Type B pancreatic cell (in vitro differentiated cells): ENCODE measurements at regions not wholly inside any gene's neighbourhood (a gene's known extent, or its start where the extent isn't known, plus 50 kb on each side); places are given as distances from the start of the nearest gene placed in this dataset.

Experiments
- DNase-seq: peaks from one replicate; pipeline ENCODE4 v3.0.0; 2021; ENCODE audit warnings: mixed read lengths; ENCODE audit not compliant: unreplicated experiment; ENCODE audit errors: extremely low spot score
- H3K27ac Mint-ChIP-seq: 2 replicates; pipeline ENCODE4 v1.8.0; 2021; ENCODE audit warnings: mild to moderate bottlenecking, mixed read lengths
- H3K27me3 Mint-ChIP-seq: 2 replicates; pipeline ENCODE4 v1.8.0; 2021; ENCODE audit warnings: mixed read lengths
- H3K36me3 Mint-ChIP-seq: 2 replicates; pipeline ENCODE4 v1.8.0; 2021; ENCODE audit warnings: mixed read lengths
- H3K4me1 Mint-ChIP-seq: one replicate; pipeline ENCODE4 v1.8.0; 2021; ENCODE audit warnings: mixed read lengths; ENCODE audit not compliant: unreplicated experiment
- H3K4me3 Mint-ChIP-seq: 2 replicates; pipeline ENCODE4 v1.8.0; 2021; ENCODE audit warnings: mild to moderate bottlenecking, mixed read lengths
- H3K9me3 Mint-ChIP-seq: 2 replicates; pipeline ENCODE4 v1.8.0; 2021; ENCODE audit warnings: mixed read lengths
- TF ChIP-seq, protein P1 (sequence below): fragments of 200-600 bp; sonication (generic); conservative IDR thresholded peaks from 2 replicates; pipeline ENCODE4 v1.5.0; 2021; ENCODE audit warnings: antibody characterized with exemption, mild to moderate bottlenecking

DNA sequence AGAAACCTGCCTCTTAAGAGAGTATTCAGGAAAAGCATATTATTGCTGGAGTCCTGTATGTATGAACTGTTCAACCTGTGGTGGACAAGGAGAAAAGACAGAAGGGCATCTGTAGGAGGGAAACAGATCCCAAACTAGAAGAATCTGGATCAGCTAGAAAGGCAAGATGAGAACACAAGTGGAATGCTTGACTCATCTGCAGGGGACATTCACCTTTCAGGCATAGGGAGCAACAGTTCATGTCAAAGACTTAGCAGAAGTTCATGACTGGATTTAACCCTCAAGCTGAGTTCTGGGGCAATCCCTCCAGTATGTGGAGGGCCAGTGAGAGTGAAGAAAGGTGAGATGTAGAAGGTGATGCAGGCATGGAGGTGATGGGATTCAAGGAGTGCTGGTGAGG is 135.9 kb upstream of the DYNLRB2 start:
- Mint-ChIP-seq H3K27me3 (peaks cover 16% of the 10 kb centered on the region), H3K4me1 (no peaks in the 10 kb centered on the region), H3K36me3 (no peaks in the 10 kb centered on the region), H3K4me3 (no peak overlapping the region), H3K9me3 (no peaks in the 10 kb centered on the region), H3K27ac (no peak overlapping the region)
- TF ChIP-seq, protein P1, sequence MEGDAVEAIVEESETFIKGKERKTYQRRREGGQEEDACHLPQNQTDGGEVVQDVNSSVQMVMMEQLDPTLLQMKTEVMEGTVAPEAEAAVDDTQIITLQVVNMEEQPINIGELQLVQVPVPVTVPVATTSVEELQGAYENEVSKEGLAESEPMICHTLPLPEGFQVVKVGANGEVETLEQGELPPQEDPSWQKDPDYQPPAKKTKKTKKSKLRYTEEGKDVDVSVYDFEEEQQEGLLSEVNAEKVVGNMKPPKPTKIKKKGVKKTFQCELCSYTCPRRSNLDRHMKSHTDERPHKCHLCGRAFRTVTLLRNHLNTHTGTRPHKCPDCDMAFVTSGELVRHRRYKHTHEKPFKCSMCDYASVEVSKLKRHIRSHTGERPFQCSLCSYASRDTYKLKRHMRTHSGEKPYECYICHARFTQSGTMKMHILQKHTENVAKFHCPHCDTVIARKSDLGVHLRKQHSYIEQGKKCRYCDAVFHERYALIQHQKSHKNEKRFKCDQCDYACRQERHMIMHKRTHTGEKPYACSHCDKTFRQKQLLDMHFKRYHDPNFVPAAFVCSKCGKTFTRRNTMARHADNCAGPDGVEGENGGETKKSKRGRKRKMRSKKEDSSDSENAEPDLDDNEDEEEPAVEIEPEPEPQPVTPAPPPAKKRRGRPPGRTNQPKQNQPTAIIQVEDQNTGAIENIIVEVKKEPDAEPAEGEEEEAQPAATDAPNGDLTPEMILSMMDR = no peak
- no peak for DNase-seq

DNA sequence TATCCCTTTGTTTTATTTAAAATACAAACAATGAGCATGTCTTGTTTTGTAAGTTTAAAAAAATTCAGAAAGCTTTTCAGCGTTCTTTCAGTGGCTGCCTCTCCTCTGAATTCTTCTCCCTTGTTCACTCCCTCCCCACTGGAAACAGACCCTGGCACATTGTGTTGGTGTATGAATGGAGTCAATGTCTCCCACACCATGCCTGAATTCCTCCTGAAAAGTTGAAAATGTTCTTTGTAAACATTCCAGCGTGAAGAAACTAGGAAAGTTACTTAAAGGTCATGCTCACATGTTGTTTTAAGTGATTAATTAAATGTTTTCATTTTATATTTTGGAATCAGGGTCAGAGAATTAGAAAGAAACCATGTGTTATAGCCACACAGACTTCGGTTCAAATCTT is 136.9 kb upstream of the DYNLRB2 start:
- Mint-ChIP-seq H3K27me3 (peaks cover 16% of the 10 kb centered on the region), H3K27ac (no peak overlapping the region), H3K9me3 (no peaks in the 10 kb centered on the region), H3K36me3 (no peaks in the 10 kb centered on the region), H3K4me1 (no peaks in the 10 kb centered on the region), H3K4me3 (no peak overlapping the region)
- no peak for DNase-seq
- TF ChIP-seq, protein P1 = no peak

DNA sequence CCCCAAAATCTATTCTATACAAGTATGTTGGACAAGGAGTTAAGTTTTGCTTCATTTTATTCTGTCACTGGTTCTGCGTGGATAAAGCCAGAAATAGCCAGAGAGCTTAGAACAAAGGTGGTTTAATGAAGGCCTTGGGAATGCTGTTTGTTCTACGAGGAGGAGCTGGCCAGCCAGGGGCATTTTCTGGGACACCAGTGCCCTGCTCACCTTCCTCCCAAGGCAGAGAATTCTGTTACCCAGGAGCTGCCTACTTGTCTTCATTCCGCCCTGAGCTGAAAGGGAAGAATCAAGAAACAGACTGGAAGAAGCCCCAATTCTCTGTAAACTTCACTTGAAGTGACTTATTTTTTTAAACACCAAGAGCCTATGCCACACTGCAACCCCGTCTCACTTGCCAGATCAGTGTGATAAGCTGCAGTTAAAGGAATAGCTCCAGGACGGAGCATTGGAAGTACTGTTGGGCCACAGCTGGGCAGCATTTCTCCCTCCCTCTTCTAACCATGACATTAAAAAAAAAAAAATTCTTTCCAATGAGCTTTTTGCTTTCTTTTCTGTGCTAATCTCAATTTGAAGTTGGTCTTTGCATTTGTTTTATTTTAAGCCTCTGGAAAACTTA is 149.8 kb upstream of the DYNLRB2 start:
- Mint-ChIP-seq H3K27ac (no peak overlapping the region), H3K9me3 (no peaks in the 10 kb centered on the region), H3K4me1 (peaks cover 6% of the 10 kb centered on the region), H3K27me3 (peaks cover 7% of the 10 kb centered on the region), H3K4me3 (no peak overlapping the region), H3K36me3 (no peaks in the 10 kb centered on the region)
- no peak for DNase-seq
- TF ChIP-seq, protein P1 = no peak

DNA sequence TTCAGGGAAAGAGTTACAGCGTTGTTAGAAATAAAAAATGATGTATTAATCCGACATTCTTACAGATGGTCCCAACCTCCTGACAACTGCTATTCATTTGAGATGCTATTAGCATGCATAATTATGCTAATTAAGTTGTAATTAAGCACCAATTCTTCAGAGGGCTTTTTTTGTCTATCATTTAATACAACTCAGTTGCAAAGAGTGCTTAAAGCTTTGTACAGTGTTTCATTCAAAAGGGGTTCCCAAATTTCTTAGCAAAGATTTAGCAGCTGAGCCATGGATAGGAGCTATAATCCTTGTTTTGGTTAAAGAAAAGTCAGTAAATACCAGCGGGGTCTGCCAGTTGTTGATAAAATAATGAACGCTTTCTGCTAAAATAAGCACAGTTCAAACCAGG is 150.7 kb upstream of the DYNLRB2 start:
- H3K4me1 Mint-ChIP-seq = peaks cover 6% of the 10 kb centered on the region
- H3K27me3 Mint-ChIP-seq = peaks cover 7% of the 10 kb centered on the region
- H3K27ac Mint-ChIP-seq = no peak overlapping the region
- no peaks in the 10 kb centered on the region for H3K9me3 Mint-ChIP-seq
- DNase-seq = no peak
- TF ChIP-seq, protein P1 = no peak
- H3K4me3 Mint-ChIP-seq = no peak overlapping the region
- H3K36me3 Mint-ChIP-seq = no peaks in the 10 kb centered on the region

DNA sequence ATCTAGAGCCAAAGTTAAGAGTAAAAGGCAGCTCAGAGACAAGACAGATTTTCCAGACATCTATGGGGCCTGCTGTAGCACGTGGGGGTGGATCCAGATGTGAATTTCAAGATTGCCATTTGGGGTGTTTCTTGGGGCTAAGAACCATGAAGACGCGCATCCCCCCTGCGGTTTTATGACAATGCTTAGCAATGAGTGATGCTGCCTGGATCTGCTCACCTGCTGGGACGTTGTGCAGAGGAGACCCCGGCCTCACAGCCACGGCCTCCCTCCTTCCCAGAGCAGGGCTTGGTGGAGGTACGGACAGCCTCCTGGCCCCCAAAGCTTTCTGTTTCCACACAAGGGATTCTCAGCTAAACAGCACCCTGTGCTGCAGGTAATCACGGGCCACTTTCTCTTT is 151.5 kb upstream of the DYNLRB2 start:
- H3K4me1 Mint-ChIP-seq = peaks cover 6% of the 10 kb centered on the region

More for the DNA sequence above, 151.5 kb upstream of the DYNLRB2 start:
- DNase-seq = no peak
- Mint-ChIP-seq H3K9me3 (no peaks in the 10 kb centered on the region), H3K36me3 (no peaks in the 10 kb centered on the region), H3K27ac (no peak overlapping the region), H3K4me3 (no peak overlapping the region), H3K27me3 (peaks cover 7% of the 10 kb centered on the region)
- TF ChIP-seq, protein P1 = no peak
